Uterus (tissue), 3 donors: ENCODE measurements at regions not wholly inside any gene's neighbourhood (a gene's known extent, or its start where the extent isn't known, plus 50 kb on each side); places are given as distances from the start of the nearest gene placed in this dataset.
"Not testable (repeated sequence)": the region's sequence is repeated elsewhere in the genome, so short reads cannot be mapped to it uniquely, and the experiment has no call there.

Experiments used
- DNase-seq, 2 donors: peaks; one replicate each; pipeline ENCODE4 v3.0.0-alpha.2; 2019 to 2020
- H3K27ac ChIP-seq, 2 donors: fragments of 200-600 bp; sonication (generic); 1 replicate in 1 of 2; 2 replicates in 1 of 2; pipeline ENCODE4 v1.5.1; 2016 to 2018
- H3K27me3 ChIP-seq, 2 donors: fragments of 200-600 bp; sonication (generic); one replicate each; pipeline ENCODE4 v1.5.1; 2018 to 2019; ENCODE audit warnings: control low read depth in 1 of 2
- H3K36me3 ChIP-seq, 2 donors: fragments of 200-600 bp; sonication (generic); one replicate each; pipeline ENCODE4 v1.5.1; 2019; ENCODE audit warnings: control low read depth in 1 of 2
- H3K4me1 ChIP-seq, 2 donors: fragments of 200-600 bp; sonication (generic); one replicate each; pipeline ENCODE4 v1.5.1; 2018 to 2019; ENCODE audit warnings: control low read depth in 1 of 2
- H3K4me3 ChIP-seq, 2 donors: fragments of 200-600 bp; sonication (generic); 1 replicate in 1 of 2; 2 replicates in 1 of 2; pipeline ENCODE4 v1.5.1; 2018 to 2019; ENCODE audit warnings: mild to moderate bottlenecking in 1 of 2
- H3K9me3 ChIP-seq, 2 donors: fragments of 200-600 bp; sonication (generic); one replicate each; pipeline ENCODE4 v1.5.1; 2019; ENCODE audit warnings: control low read depth in 1 of 2
- CTCF ChIP-seq, 4 experiments: fragments of 200-600 bp in 2 of 4; fragments of 450-650 bp in 2 of 4; sonication (generic) in 2 of 4; IDR thresholded peaks; one replicate each; pipeline ENCODE4 v1.5.1; 2016 to 2019; ENCODE audit warnings: antibody characterized with exemption in 4 of 4, mild to moderate bottlenecking in 2 of 4, moderate library complexity in 1 of 4
- POLR2A ChIP-seq, 2 donors: fragments of 450-650 bp; IDR thresholded peaks; one replicate each; pipeline ENCODE4 v1.6.1; 2016; ENCODE audit warnings: antibody characterized with exemption in 2 of 2, mild to moderate bottlenecking in 1 of 2, moderate library complexity in 1 of 2
- intact Hi-C: fragments of 100-400 bp; cut with DNase I; formaldehyde crosslinking; loops from one replicate; pipeline ENCODE4 v1.15.1; 2023; ENCODE audit warnings: low total_unique reads
- donor health status: DM: yes; HTN: yes; CAD: no.

GRCh38 chr6:150695652-150696051 is 96.0 kb downstream of the PLEKHG1 start:
- Histone ChIP-seq H3K27ac (peak overlapping the region in 1 of 2 donors; percentile 62), H3K27me3 (no peaks in the 10 kb centered on the region), H3K4me3 (no peak overlapping the region), H3K36me3 (no peaks in the 10 kb centered on the region), H3K4me1 (peaks cover 0 to 5% of the 10 kb centered on the region in 2 donors), H3K9me3 (no peaks in the 10 kb centered on the region)
- no peak for DNase-seq
- TF ChIP-seq POLR2A (IDR thresholded peaks at IDR 0.05) (no peak), CTCF (IDR thresholded peaks at IDR 0.05) (no peak)
- intact Hi-C loops = no loop called here

- Histone ChIP-seq H3K4me1 (peaks cover 0 to 5% of the 10 kb centered on the region in 2 donors), H3K4me3 (no peak overlapping the region), H3K27me3 (no peaks in the 10 kb centered on the region), H3K27ac (peak overlapping the region in 1 of 2 donors; percentile 62), H3K36me3 (no peaks in the 10 kb centered on the region), H3K9me3 (no peaks in the 10 kb centered on the region)
- TF ChIP-seq CTCF (IDR thresholded peaks at IDR 0.05) (no peak), POLR2A (IDR thresholded peaks at IDR 0.05) (no peak)
- intact Hi-C loops = no loop called here
- DNase-seq = no peak
Observed at GRCh38 chr6:150696190-150696589, 96.5 kb downstream of the PLEKHG1 start.

- intact Hi-C loops, H3K27ac ChIP-seq, H3K4me1 ChIP-seq, H3K9me3 ChIP-seq, H3K36me3 ChIP-seq, H3K27me3 ChIP-seq, DNase-seq, H3K4me3 ChIP-seq: not testable (repeated sequence)
Observed at GRCh38 chr6:150696918-150697317, 97.2 kb downstream of the PLEKHG1 start.

- Histone ChIP-seq H3K4me1 (peaks cover 0 to 5% of the 10 kb centered on the region in 2 donors), H3K27me3 (no peaks in the 10 kb centered on the region), H3K9me3 (no peaks in the 10 kb centered on the region), H3K36me3 (no peaks in the 10 kb centered on the region), H3K27ac (no peak overlapping the region), H3K4me3 (no peak overlapping the region)
- no peak for DNase-seq
- no peak for TF ChIP-seq CTCF (IDR thresholded peaks at IDR 0.05)
- no peak for TF ChIP-seq POLR2A (IDR thresholded peaks at IDR 0.05)
- intact Hi-C loops = no loop called here
Observed at GRCh38 chr6:150697515-150697914, 97.8 kb downstream of the PLEKHG1 start.

- H3K4me3 ChIP-seq = no peak overlapping the region
- TF ChIP-seq CTCF (IDR thresholded peaks at IDR 0.05) (no peak), POLR2A (IDR thresholded peaks at IDR 0.05) (no peak)
- no peaks in the 10 kb centered on the region for H3K9me3 ChIP-seq
- no peaks in the 10 kb centered on the region for H3K36me3 ChIP-seq
- no peak for DNase-seq
- H3K27ac ChIP-seq = no peak overlapping the region
- H3K27me3 ChIP-seq = no peaks in the 10 kb centered on the region
- peaks cover 0 to 5% of the 10 kb centered on the region in 2 donors for H3K4me1 ChIP-seq
- intact Hi-C loops = no loop called here
Observed at GRCh38 chr6:150698391-150698790, 98.7 kb downstream of the PLEKHG1 start.

- no peak for TF ChIP-seq CTCF (IDR thresholded peaks at IDR 0.05)
- no peak for TF ChIP-seq POLR2A (IDR thresholded peaks at IDR 0.05)
- Histone ChIP-seq H3K4me3 (no peak overlapping the region), H3K4me1 (no peaks in the 10 kb centered on the region), H3K27me3 (no peaks in the 10 kb centered on the region), H3K9me3 (no peaks in the 10 kb centered on the region), H3K27ac (no peak overlapping the region), H3K36me3 (no peaks in the 10 kb centered on the region)
- intact Hi-C loops = no loop called here
- no peak for DNase-seq
Observed at GRCh38 chr6:150702675-150703074, 103.0 kb downstream of the PLEKHG1 start.
